IMR-90 (cell line): ENCODE measurements at regions not wholly inside any gene's neighbourhood (a gene's known extent, or its start where the extent isn't known, plus 50 kb on each side); places are given as distances from the start of the nearest gene placed in this dataset.

ENCODE experiments used
- ATAC-seq: fragments of 200-7000 bp; cut with Tn5 transposase; 2 replicates; pipeline ENCODE4 v1.9.1; 2020; ENCODE audit warnings: low read depth, mild to moderate bottlenecking, moderate library complexity
- BruUV-seq: library from RNA; stranded (reverse); fragments of 400-500 nt; replicated peaks from 2 replicates; lab custom pipeline; 2021; lab: Mats Ljungman, UMichigan
- CTCF ChIA-PET: fragments of 300-600 bp; formaldehyde crosslinking; extraction: SDS; loops from one replicate; lab custom pipeline; 2021; ENCODE audit warnings: antibody characterized with exemption; lab: Yijun Ruan, JAX
- POLR2A ChIA-PET: fragments of 300-600 bp; sonication (Branson Sonifier 250); formaldehyde crosslinking; loops from one replicate; lab custom pipeline; 2022; ENCODE audit warnings: antibody characterized with exemption; ENCODE audit not compliant: unreplicated experiment; lab: Charles Lee
- DNase-seq: peaks from one replicate; pipeline ENCODE4 v3.0.0; 2013
- H2AFZ ChIP-seq: replicated peaks from 2 replicates; pipeline ENCODE3; 2013; ENCODE audit warnings: low read length, mild to moderate bottlenecking; ENCODE audit not compliant: poor library complexity
- H2AK5ac ChIP-seq: 2 replicates; pipeline ENCODE4 v1.6.1; 2013; ENCODE audit warnings: low read depth, low read length, inconsistent platforms
- H2AK9ac ChIP-seq: replicated peaks from 2 replicates; pipeline ENCODE3; 2013; ENCODE audit warnings: mild to moderate bottlenecking, low read depth, low read length, moderate library complexity; ENCODE audit not compliant: poor library complexity
- H2BK120ac ChIP-seq: 2 replicates; pipeline ENCODE4 v1.6.1; 2013; ENCODE audit warnings: low read depth, low read length, inconsistent platforms
- H2BK15ac ChIP-seq: 3 replicates; pipeline ENCODE4 v1.6.1; 2013; ENCODE audit warnings: low read depth, low read length, inconsistent platforms
- H2BK20ac ChIP-seq: 2 replicates; pipeline ENCODE4 v1.6.1; 2013; ENCODE audit warnings: low read depth, mild to moderate bottlenecking, inconsistent platforms, low read length, moderate library complexity
- H2BK5ac ChIP-seq: 2 replicates; pipeline ENCODE4 v1.6.1; 2013; ENCODE audit warnings: mild to moderate bottlenecking, low read depth, low read length, inconsistent platforms; ENCODE audit not compliant: poor library complexity, severe bottlenecking
- H3K14ac ChIP-seq: replicated peaks from 2 replicates; pipeline ENCODE4 v1.6.1; 2013; ENCODE audit warnings: low read depth, low read length, inconsistent platforms
- H3K18ac ChIP-seq: 2 replicates; pipeline ENCODE4 v1.6.1; 2013; ENCODE audit warnings: low read depth, low read length, control low read depth
- H3K23ac ChIP-seq: 2 replicates; pipeline ENCODE4 v1.6.1; 2013; ENCODE audit warnings: low read depth, low read length, inconsistent platforms
- H3K27ac ChIP-seq: 2 replicates; pipeline ENCODE4 v1.5.1; 2013; ENCODE audit warnings: mild to moderate bottlenecking, control low read depth, low read length; ENCODE audit not compliant: insufficient read depth
- H3K27me3 ChIP-seq: 2 replicates; pipeline ENCODE4 v1.6.1; 2013; ENCODE audit warnings: low read length; ENCODE audit not compliant: control insufficient read depth, insufficient read depth
- H3K36me3 ChIP-seq: 2 replicates; pipeline ENCODE4 v1.6.1; 2013; ENCODE audit warnings: low read length, mixed read lengths; ENCODE audit not compliant: control insufficient read depth, insufficient read depth
- H3K4ac ChIP-seq: 2 replicates; pipeline ENCODE4 v1.6.1; 2013; ENCODE audit warnings: low read depth, low read length, inconsistent platforms
- H3K4me1 ChIP-seq: 2 replicates; pipeline ENCODE4 v1.6.1; 2013; ENCODE audit warnings: low read length, mixed read lengths; ENCODE audit not compliant: control insufficient read depth, insufficient read depth
- H3K4me2 ChIP-seq: 2 replicates; pipeline ENCODE4 v1.6.1; 2013; ENCODE audit warnings: low read depth, mild to moderate bottlenecking, control low read depth, low read length, moderate library complexity
- H3K4me3 ChIP-seq: 2 replicates; pipeline ENCODE4 v1.5.1; 2013; ENCODE audit warnings: low read depth, mild to moderate bottlenecking, control low read depth, low read length, moderate library complexity; ENCODE audit not compliant: insufficient read depth
- H3K56ac ChIP-seq: 2 replicates; pipeline ENCODE4 v1.6.1; 2013; ENCODE audit warnings: low read length, inconsistent platforms; ENCODE audit not compliant: insufficient read depth; ENCODE audit errors: extremely low read depth
- H3K79me1 ChIP-seq, 2 experiments: 2 replicates each; pipeline ENCODE4 v1.6.1; 2013; ENCODE audit warnings: low read length in 2 of 2, inconsistent platforms in 1 of 2, low read depth in 1 of 2
- H3K9ac ChIP-seq: 2 replicates; pipeline ENCODE4 v1.6.1; 2013; ENCODE audit warnings: low read depth, low read length, control low read depth
- H3K9me1 ChIP-seq: 2 replicates; pipeline ENCODE4 v1.6.1; 2013; ENCODE audit warnings: low read length, inconsistent platforms; ENCODE audit not compliant: insufficient read depth
- H3K9me3 ChIP-seq: 2 replicates; pipeline ENCODE4 v1.6.1; 2013; ENCODE audit warnings: low read length; ENCODE audit not compliant: control insufficient read depth, insufficient read depth
- H4K20me1 ChIP-seq: 2 replicates; pipeline ENCODE4 v1.6.1; 2013; ENCODE audit warnings: low read length, inconsistent platforms; ENCODE audit not compliant: insufficient read depth
- H4K5ac ChIP-seq: 2 replicates; pipeline ENCODE4 v1.6.1; 2013; ENCODE audit warnings: mild to moderate bottlenecking, low read depth, low read length, control low read depth
- H4K8ac ChIP-seq, 2 experiments: 2 replicates each; pipeline ENCODE4 v1.6.1; 2013; ENCODE audit warnings: low read depth in 2 of 2, low read length in 2 of 2, control low read depth in 1 of 2, inconsistent platforms in 1 of 2
- H4K91ac ChIP-seq: 2 replicates; pipeline ENCODE4 v1.6.1; 2013; ENCODE audit warnings: low read depth, low read length, inconsistent platforms; ENCODE audit not compliant: insufficient read depth
- FOS ChIP-seq: fragments of 150-350 bp; IDR thresholded peaks from 2 replicates; pipeline ENCODE4 v1.6.1; 2016; ENCODE audit warnings: low read depth, low read length
- dilution Hi-C: fragments of 300-500 bp; cut with HindIII; formaldehyde crosslinking; loops from one replicate; pipeline ENCODE4 v1.14.3; 2018; ENCODE audit warnings: low sequenced_read_pairs; ENCODE audit not compliant: unreplicated experiment
- in situ Hi-C: fragments of 300-500 bp; cut with MboI; formaldehyde crosslinking; loops from 3 replicates; pipeline ENCODE4 v1.14.3; 2019; ENCODE audit warnings: low sequenced_read_pairs, inconsistent platforms, mixed read lengths
- intact Hi-C: fragments of 100-400 bp; cut with micrococcal nuclease; formaldehyde crosslinking; loops from 2 replicates; pipeline ENCODE4 v1.10.0; 2022

DNA sequence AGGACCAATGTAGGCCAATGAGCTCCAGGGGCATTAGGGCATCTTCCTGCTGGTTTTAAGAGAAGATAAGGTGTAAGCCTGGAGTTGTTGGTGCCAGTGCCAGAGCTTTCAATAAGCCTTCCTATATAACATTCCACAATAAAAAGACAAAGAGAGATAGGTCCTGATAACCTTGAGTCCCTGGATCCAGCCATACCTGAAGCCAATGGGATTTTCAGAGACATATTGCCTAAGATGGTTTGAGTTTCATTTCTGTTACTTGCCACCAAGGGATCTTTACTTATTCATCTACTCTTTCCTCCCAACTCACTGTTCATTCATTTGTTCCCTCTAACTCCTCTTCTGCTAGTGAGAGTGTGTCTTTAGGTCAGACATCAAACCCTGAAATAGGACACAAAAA lies 68.8 kb upstream of the CAPZB start:
- in situ Hi-C loops (no loop called here), intact Hi-C loops (no loop called here), dilution Hi-C loops (no loop called here)
- Histone ChIP-seq H4K20me1 (no peaks in the 10 kb centered on the region), H2AK9ac (no peak overlapping the region), H3K9me3 (peaks cover 7% of the 10 kb centered on the region), H3K4me3 (no peak overlapping the region), H2BK20ac (no peak overlapping the region), H3K18ac (no peak overlapping the region), H4K8ac (no peak overlapping the region), H3K23ac (no peak overlapping the region), H3K9ac (no peak overlapping the region), H2AK5ac (no peak overlapping the region), H2AFZ (no peak overlapping the region), H3K9me1 (0 out of 2 replicates have a peak, but pooled peaks cover 2% of the 10 kb centered on the region), H4K5ac (no peak overlapping the region), H3K4ac (no peak overlapping the region), H3K4me1 (no peaks in the 10 kb centered on the region), H3K4me2 (no peak overlapping the region), H2BK5ac (no peak overlapping the region), H4K91ac (no peak overlapping the region), H3K27me3 (no peaks in the 10 kb centered on the region), H3K27ac (no peak overlapping the region), H3K14ac (no peak overlapping the region), H3K56ac (no peak overlapping the region), H2BK120ac (no peak overlapping the region), H3K79me1 (no peaks in the 10 kb centered on the region), H2BK15ac (no peak overlapping the region), H3K36me3 (no peaks in the 10 kb centered on the region)
- BruUV-seq: no TSS peak
- ATAC-seq (no peak), DNase-seq (no peak)
- POLR2A ChIA-PET: no interaction called here
- no peak for TF ChIP-seq FOS
- CTCF ChIA-PET: no interaction called here
